OCI-LY3 (cell line): ENCODE measurements at regions not wholly inside any gene's neighbourhood (a gene's known extent, or its start where the extent isn't known, plus 50 kb on each side); places are given as distances from the start of the nearest gene placed in this dataset.

ENCODE experiments used
- H2AFZ ChIP-seq: fragments of 200-600, 300-600 bp; shearing (Covaris generic); 2 replicates; pipeline ENCODE4 v1.6.0; 2014; ENCODE audit warnings: antibody characterized with exemption, low read depth, low read length
- H3K27ac ChIP-seq: fragments of 200-600, 300-600 bp; sonication (generic); 2 replicates; pipeline ENCODE4 v1.5.1; 2014; ENCODE audit warnings: mild to moderate bottlenecking, low read length, moderate library complexity, mixed read lengths
- H3K27me3 ChIP-seq: fragments of 200-600, 300-600 bp; sonication (generic); 2 replicates; pipeline ENCODE4 v1.6.1; 2014; ENCODE audit warnings: low read depth, low read length, mixed read lengths
- H3K36me3 ChIP-seq: fragments of 200-600, 300-600 bp; sonication (generic); replicated peaks from 2 replicates; pipeline ENCODE3; 2014; ENCODE audit warnings: low read depth, low read length, mixed read lengths
- H3K4me1 ChIP-seq: fragments of 300-600, 200-600 bp; sonication (generic); 2 replicates; pipeline ENCODE4 v1.6.1; 2014; ENCODE audit warnings: low read length, mixed read lengths
- H3K4me2 ChIP-seq: fragments of 200-600, 300-600 bp; sonication (generic); 2 replicates; pipeline ENCODE4 v1.6.1; 2014; ENCODE audit warnings: low read length, mixed read lengths
- H3K4me3 ChIP-seq: fragments of 300-600, 200-600 bp; sonication (generic); 2 replicates; pipeline ENCODE4 v1.5.1; 2014; ENCODE audit warnings: antibody characterized with exemption, mild to moderate bottlenecking, low read length, moderate library complexity
- H3K79me2 ChIP-seq: fragments of 300-600, 200-600 bp; shearing (Covaris generic); 2 replicates; pipeline ENCODE4 v1.6.1; 2014; ENCODE audit warnings: mild to moderate bottlenecking, low read length, mixed read lengths
- H3K9ac ChIP-seq: fragments of 300-600, 200-600 bp; shearing (Covaris generic); 2 replicates; pipeline ENCODE4 v1.6.0; 2014; ENCODE audit warnings: mild to moderate bottlenecking, low read length, moderate library complexity
- H3K9me3 ChIP-seq: fragments of 200-600, 300-600 bp; shearing (Covaris generic); 2 replicates; pipeline ENCODE4 v1.6.1; 2014; ENCODE audit warnings: low read length, mixed read lengths; ENCODE audit not compliant: insufficient read depth
- H4K20me1 ChIP-seq: fragments of 200-600, 300-600 bp; sonication (generic); 2 replicates; pipeline ENCODE4 v1.6.1; 2016; ENCODE audit warnings: low read length, mixed read lengths; ENCODE audit not compliant: insufficient read depth
- CTCF ChIP-seq: fragments of 200-600, 300-600 bp; sonication (generic); IDR thresholded peaks from 2 replicates; pipeline ENCODE4 v1.5.1; 2014; ENCODE audit warnings: antibody characterized with exemption, low read length, low read depth
- EZH2phosphoT487 ChIP-seq: fragments of 200-600 bp; shearing (Covaris generic); IDR thresholded peaks from 2 replicates; pipeline ENCODE4 v1.6.1; 2018; ENCODE audit warnings: antibody characterized with exemption, mixed run types, low read depth

DNA sequence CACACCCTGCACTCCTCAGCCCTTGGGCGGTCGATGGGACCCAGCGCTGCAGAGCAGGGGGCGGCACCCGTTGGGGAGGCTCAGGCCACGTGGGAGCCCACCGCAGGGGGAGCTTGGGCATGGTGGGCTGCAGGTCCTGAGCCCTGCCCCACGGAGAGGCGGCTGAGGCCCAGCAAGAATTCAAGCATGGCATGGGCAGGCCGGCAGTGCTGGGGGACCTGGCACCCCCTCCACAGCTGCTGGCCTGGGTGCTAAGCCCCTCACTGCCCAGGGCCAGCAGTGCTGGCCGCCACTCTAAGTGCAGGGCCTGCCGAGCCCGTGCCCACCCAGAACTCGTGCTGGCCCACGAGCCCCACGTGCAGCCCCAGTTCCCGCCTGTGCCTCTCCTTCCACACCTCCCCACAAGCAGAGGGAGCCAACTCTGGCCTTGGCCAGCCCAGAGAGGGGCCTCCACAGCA is 555.0 kb upstream of the ADGRL4 start:
- Histone ChIP-seq H3K4me1 (no peaks in the 10 kb centered on the region), H3K36me3 (no peaks in the 10 kb centered on the region), H3K4me3 (no peak overlapping the region), H4K20me1 (no peaks in the 10 kb centered on the region), H3K4me2 (no peak overlapping the region), H3K27ac (no peak overlapping the region), H2AFZ (no peak overlapping the region), H3K79me2 (no peaks in the 10 kb centered on the region), H3K9me3 (no peaks in the 10 kb centered on the region), H3K9ac (no peak overlapping the region), H3K27me3 (no peaks in the 10 kb centered on the region)
- TF ChIP-seq CTCF (no peak), EZH2phosphoT487 (no peak)

DNA sequence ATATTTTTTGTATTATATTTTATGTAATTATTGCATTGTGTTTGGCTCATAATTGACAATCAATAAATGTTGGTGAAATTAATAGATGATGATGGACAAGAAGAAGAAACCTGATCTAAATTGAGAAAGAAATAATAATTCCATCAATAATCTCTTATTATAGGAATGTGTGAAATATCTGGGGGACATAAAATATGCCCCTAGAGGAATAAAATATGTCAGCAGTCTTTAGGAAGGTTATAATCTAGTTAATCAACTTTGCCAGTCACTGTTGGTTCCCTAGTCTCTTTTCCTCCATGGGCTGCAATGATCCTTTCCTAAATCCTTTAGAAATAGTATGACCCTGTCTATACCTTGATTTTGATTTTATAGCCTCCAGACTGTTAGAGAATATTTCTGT is 549.7 kb upstream of the ADGRL4 start:
- Histone ChIP-seq H4K20me1 (no peaks in the 10 kb centered on the region), H3K36me3 (no peaks in the 10 kb centered on the region), H3K4me1 (no peaks in the 10 kb centered on the region), H3K79me2 (no peaks in the 10 kb centered on the region), H3K9ac (no peak overlapping the region), H3K4me3 (no peak overlapping the region), H3K4me2 (no peak overlapping the region), H3K9me3 (no peaks in the 10 kb centered on the region), H2AFZ (no peak overlapping the region), H3K27ac (no peak overlapping the region), H3K27me3 (no peaks in the 10 kb centered on the region)
- TF ChIP-seq EZH2phosphoT487 = no peak
- no peak for TF ChIP-seq CTCF

DNA sequence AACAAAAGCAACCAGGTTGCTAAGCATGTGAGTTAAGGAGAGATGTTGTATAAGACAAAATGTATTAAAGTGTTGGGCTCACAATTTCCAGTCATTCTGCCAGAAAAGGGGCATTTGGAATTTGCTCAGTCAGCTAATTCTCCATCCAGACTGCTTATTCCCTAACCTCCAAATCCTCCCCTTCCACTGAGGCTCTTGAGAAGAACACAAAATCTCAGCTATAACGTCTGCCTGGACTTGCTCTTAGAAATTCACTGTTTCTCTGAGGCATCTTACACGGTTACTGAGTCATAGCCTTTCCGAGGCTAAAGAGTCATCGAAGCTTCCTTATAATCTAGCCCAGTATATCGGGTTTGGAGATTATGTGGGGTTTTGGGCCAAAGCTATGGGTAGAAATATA is 548.2 kb upstream of the ADGRL4 start:
- H3K9me3 ChIP-seq = no peaks in the 10 kb centered on the region
- no peak overlapping the region for H3K4me2 ChIP-seq
- H3K4me3 ChIP-seq = no peak overlapping the region
- no peak for TF ChIP-seq CTCF
- no peak for TF ChIP-seq EZH2phosphoT487
- H3K9ac ChIP-seq = no peak overlapping the region
- H3K36me3 ChIP-seq = no peaks in the 10 kb centered on the region
- H3K27me3 ChIP-seq = no peaks in the 10 kb centered on the region
- H3K4me1 ChIP-seq = no peaks in the 10 kb centered on the region
- H2AFZ ChIP-seq = no peak overlapping the region
- no peaks in the 10 kb centered on the region for H3K79me2 ChIP-seq
- H4K20me1 ChIP-seq = no peaks in the 10 kb centered on the region
- no peak overlapping the region for H3K27ac ChIP-seq

- Histone ChIP-seq H3K79me2 (no peaks in the 10 kb centered on the region), H2AFZ (no peak overlapping the region), H3K9me3 (no peaks in the 10 kb centered on the region), H3K4me2 (no peak overlapping the region), H3K4me3 (no peak overlapping the region), H3K27me3 (no peaks in the 10 kb centered on the region), H3K4me1 (no peaks in the 10 kb centered on the region), H3K36me3 (no peaks in the 10 kb centered on the region), H3K9ac (no peak overlapping the region), H4K20me1 (no peaks in the 10 kb centered on the region), H3K27ac (no peak overlapping the region)
- TF ChIP-seq EZH2phosphoT487 = no peak
- TF ChIP-seq CTCF = no peak
These were observed 544.8 kb upstream of the ADGRL4 start for GRCh38 chr1:79551321-79551720.
